ENCODE measurements at regions not wholly inside any gene's neighbourhood (a gene's known extent, or its start where the extent isn't known, plus 50 kb on each side); places are given as distances from the start of the nearest gene placed in this dataset.

- DNase-seq, result peak; percentile 79
Measured at GRCh38 chr4:114728426-114728825, 129.8 kb downstream of the UGT8 start.

GRCh38 chr4:114729068-114729738 is 130.6 kb downstream of the UGT8 start:
- DNase-seq, result peak; percentile 1

- DNase-seq, result peak; percentile 67
Measured at GRCh38 chr4:114734594-114734993, 136.0 kb downstream of the UGT8 start.

GRCh38 chr4:114752391-114753165 is 154.0 kb downstream of the UGT8 start:
- DNase-seq, result peak; percentile 1

- DNase-seq, result no peak
Measured at GRCh38 chr4:114754616-114755015, 156.0 kb downstream of the UGT8 start.

- DNase-seq, result no peak
Measured at GRCh38 chr4:114758066-114758465, 159.5 kb downstream of the UGT8 start.

- no peak for DNase-seq
Measured at GRCh38 chr4:114768501-114768900, 169.9 kb downstream of the UGT8 start.

- no peak for DNase-seq
Measured at GRCh38 chr4:114770624-114771023, 172.0 kb downstream of the UGT8 start.

GRCh38 chr4:114773339-114773738 is 174.7 kb downstream of the UGT8 start:
- DNase-seq, result no peak
